ENCODE measurements at regions not wholly inside any gene's neighbourhood (a gene's known extent, or its start where the extent isn't known, plus 50 kb on each side); places are given as distances from the start of the nearest gene placed in this dataset.
A peak's percentile ranks its signal among the peaks of the same experiment; 100 is the strongest.
"Not testable (repeated sequence)": the region's sequence is repeated elsewhere in the genome, so short reads cannot be mapped to it uniquely, and the experiment has no call there.

- DNase-seq: no peak
Measured at GRCh38 chr4:153079857-153080391, 124.3 kb upstream of the TRIM2 start.

- DNase-seq: no peak
Measured at GRCh38 chr4:153081006-153081580, 123.2 kb upstream of the TRIM2 start.

GRCh38 chr4:153081693-153082092 lies 122.5 kb upstream of the TRIM2 start:
- no peak for DNase-seq

GRCh38 chr4:153082322-153083301 lies 121.6 kb upstream of the TRIM2 start:
- DNase-seq: peak; percentile 8

GRCh38 chr4:153083447-153083947 lies 120.7 kb upstream of the TRIM2 start:
- DNase-seq: peak; percentile 65

GRCh38 chr4:153084224-153084979 lies 119.8 kb upstream of the TRIM2 start:
- no peak for DNase-seq

- peak; percentile 76 for DNase-seq
Measured at GRCh38 chr4:153084980-153085630, 119.1 kb upstream of the TRIM2 start.

- DNase-seq: no peak
Measured at GRCh38 chr4:153087671-153088194, 116.5 kb upstream of the TRIM2 start.

GRCh38 chr4:153089742-153090141 lies 114.5 kb upstream of the TRIM2 start:
- DNase-seq: no peak

- DNase-seq: no peak
Measured at GRCh38 chr4:153090181-153090580, 114.1 kb upstream of the TRIM2 start.

- no peak for DNase-seq
Measured at GRCh38 chr4:153090670-153091385, 113.4 kb upstream of the TRIM2 start.

- DNase-seq: no peak
Measured at GRCh38 chr4:153093396-153093795, 110.8 kb upstream of the TRIM2 start.

- no peak for DNase-seq
Measured at GRCh38 chr4:153093802-153094201, 110.4 kb upstream of the TRIM2 start.

- no peak for DNase-seq
Measured at GRCh38 chr4:153094435-153094834, 109.8 kb upstream of the TRIM2 start.

GRCh38 chr4:153095448-153096204 lies 108.6 kb upstream of the TRIM2 start:
- no peak for DNase-seq

GRCh38 chr4:153096344-153096743 lies 107.9 kb upstream of the TRIM2 start:
- no peak for DNase-seq

GRCh38 chr4:153098427-153098826 lies 105.8 kb upstream of the TRIM2 start:
- no peak for DNase-seq

- no peak for DNase-seq
Measured at GRCh38 chr4:153099391-153100140, 104.7 kb upstream of the TRIM2 start.

GRCh38 chr4:153106736-153107135 lies 97.5 kb upstream of the TRIM2 start:
- DNase-seq: not testable (repeated sequence)

GRCh38 chr4:153107246-153107645 lies 97.0 kb upstream of the TRIM2 start:
- DNase-seq: no peak
